Adrenal gland (tissue), 9 donors: ENCODE measurements at regions not wholly inside any gene's neighbourhood (a gene's known extent, or its start where the extent isn't known, plus 50 kb on each side); places are given as distances from the start of the nearest gene placed in this dataset.

Source experiments
- DNase-seq, 7 donors: peaks; one replicate each; pipeline ENCODE4 v3.0.0-alpha.2; 2019 to 2020
- H3K27ac ChIP-seq, 5 donors: fragments of 200-600 bp; sonication (generic) in 4 of 5; 1 replicate in 3 of 5; 2 replicates in 2 of 5; pipeline versions ENCODE4 v1.5.1 to v1.8.0; 2016 to 2020; ENCODE audit warnings: mild to moderate bottlenecking in 1 of 5
- H3K27me3 ChIP-seq: fragments of 200-600 bp; 2 replicates; pipeline ENCODE4 v1.8.0; 2021
- H3K36me3 ChIP-seq, 2 donors: fragments of 200-600 bp; replicated peaks in 1 of 2; 1 replicate in 1 of 2; 2 replicates in 1 of 2; pipeline versions ENCODE4 v1.5.1 to v1.8.0; 2018 to 2022
- H3K4me1 ChIP-seq, 2 donors: fragments of 200-600 bp; replicated peaks in 1 of 2; 1 replicate in 1 of 2; 2 replicates in 1 of 2; pipeline versions ENCODE4 v1.5.1 to v1.8.0; 2018 to 2021
- H3K4me3 ChIP-seq, 4 donors: fragments of 200-600 bp; sonication (generic) in 3 of 4; one replicate each; pipeline ENCODE4 v1.5.1; 2016 to 2018
- H3K9me3 ChIP-seq, 3 donors: fragments of 200-600 bp; sonication (generic) in 1 of 3; replicated peaks in 1 of 3; 1 replicate in 2 of 3; 2 replicates in 1 of 3; pipeline versions ENCODE4 v1.5.1 to v1.8.0; 2016 to 2021
- CTCF ChIP-seq, 6 experiments: fragments of 450-650 bp in 4 of 6; fragments of 200-600 bp in 2 of 6; sonication (generic) in 1 of 6; IDR thresholded peaks; 1 replicate in 5 of 6; 2 replicates in 1 of 6; pipeline versions ENCODE4 v1.5.1 to v1.8.0; 2016 to 2021; ENCODE audit warnings: antibody characterized with exemption in 6 of 6, mild to moderate bottlenecking in 2 of 6, moderate library complexity in 1 of 6
- POLR2A ChIP-seq, 2 donors: fragments of 450-650 bp; IDR thresholded peaks; one replicate each; pipeline ENCODE4 v1.6.1; 2017; ENCODE audit warnings: antibody characterized with exemption in 2 of 2, mild to moderate bottlenecking in 2 of 2, moderate library complexity in 1 of 2
- WGBS, 4 donors: extraction: QIAGEN DNeasy Blood & Tissue Kit in 2 of 4; methylation state at CpG; one replicate each; pipeline versions ENCODE4 v1.1.5 to v1.1.7; 2013 to 2017; 5-methylcytosine and 5-hydroxymethylcytosine counted together
- intact Hi-C, 2 donors: fragments of 100-400 bp; cut with DNase I; formaldehyde crosslinking; loops; one replicate each; pipeline versions ENCODE4 v1.14.1 to v1.15.0; 2022 to 2023
- donor health status: healthy with polysubstance abuse.
- donor health status: Bipolar disorder and iron deficiency.
- donor health status: DM: yes; HTN: yes; CAD: no.
- donor health status: DM: no; HTN: no; CAD: no.
- donor health status: DM: no; HTN: no; CAD: no.

GRCh38 chr6:112752305-112752704 is 405.2 kb downstream of the RFPL4B start:
- no peak for DNase-seq
- Histone ChIP-seq H3K36me3 (no peaks in the 10 kb centered on the region), H3K27me3 (no peaks in the 10 kb centered on the region), H3K27ac (no peak overlapping the region), H3K4me3 (no peak overlapping the region), H3K9me3 (no peaks in the 10 kb centered on the region), H3K4me1 (no peaks in the 10 kb centered on the region)
- no peak for TF ChIP-seq CTCF (IDR thresholded peaks at IDR 0.05)
- TF ChIP-seq POLR2A (IDR thresholded peaks at IDR 0.05), result no peak
- WGBS, 4 donors, result 56 to 73% (median 66%) methylated on average over 2 of the region's 2 CpGs
- intact Hi-C loops, result no loop called here

- Histone ChIP-seq H3K36me3 (no peaks in the 10 kb centered on the region), H3K27ac (no peak overlapping the region), H3K27me3 (no peaks in the 10 kb centered on the region), H3K4me3 (no peak overlapping the region), H3K9me3 (no peaks in the 10 kb centered on the region), H3K4me1 (no peaks in the 10 kb centered on the region)
- DNase-seq, result no peak
- intact Hi-C loops, result no loop called here
- TF ChIP-seq CTCF (IDR thresholded peaks at IDR 0.05), result no peak
Observed at GRCh38 chr6:112752791-112753190, 405.7 kb downstream of the RFPL4B start.

GRCh38 chr6:112760831-112761230 is 413.7 kb downstream of the RFPL4B start:
- no peak for DNase-seq
- no peak for TF ChIP-seq CTCF (IDR thresholded peaks at IDR 0.05)
- TF ChIP-seq POLR2A (IDR thresholded peaks at IDR 0.05), result no peak
- intact Hi-C loops, result no loop called here

GRCh38 chr6:112761740-112762139 is 414.6 kb downstream of the RFPL4B start:
- no peak for DNase-seq
- WGBS, 4 donors, result 70 to 82% (median 76%) methylated on average over 2 of the region's 2 CpGs

More at GRCh38 chr6:112760831-112761230, 413.7 kb downstream of the RFPL4B start:
- Histone ChIP-seq H3K4me3 (no peak overlapping the region), H3K27ac (no peak overlapping the region), H3K9me3 (no peaks in the 10 kb centered on the region), H3K4me1 (no peaks in the 10 kb centered on the region), H3K27me3 (no peaks in the 10 kb centered on the region), H3K36me3 (no peaks in the 10 kb centered on the region)

More at GRCh38 chr6:112761740-112762139, 414.6 kb downstream of the RFPL4B start:
- no peak overlapping the region for H3K27ac ChIP-seq
- H3K4me1 ChIP-seq, result no peaks in the 10 kb centered on the region
- no peak overlapping the region for H3K4me3 ChIP-seq
- no peaks in the 10 kb centered on the region for H3K27me3 ChIP-seq
- intact Hi-C loops, result no loop called here
- no peaks in the 10 kb centered on the region for H3K9me3 ChIP-seq
- H3K36me3 ChIP-seq, result no peaks in the 10 kb centered on the region
- no peak for TF ChIP-seq CTCF (IDR thresholded peaks at IDR 0.05)
- TF ChIP-seq POLR2A (IDR thresholded peaks at IDR 0.05), result no peak
